Right ventricle myocardium inferior (tissue), 1 donor: ENCODE measurements at regions not wholly inside any gene's neighbourhood (a gene's known extent, or its start where the extent isn't known, plus 50 kb on each side); places are given as distances from the start of the nearest gene placed in this dataset.

Source experiments
- ATAC-seq: fragments of 200-7000 bp; cut with Tn5 transposase; one replicate; pipeline ENCODE4 v1.9.1; 2020; ENCODE audit warnings: mild to moderate bottlenecking, moderate library complexity
- DNase-seq: peaks from one replicate; pipeline ENCODE4 v3.0.0; 2021; ENCODE audit errors: missing footprints
- intact Hi-C: fragments of 100-400 bp; cut with DNase I; formaldehyde crosslinking; loops from one replicate; pipeline ENCODE4 v1.11.0; 2022
- donor health status: DM: no; HTN: yes; CAD: no; lungs with severe emphysema.

- DNase-seq, result no peak
- ATAC-seq, result no peak
- intact Hi-C loops, result no loop called here
These were observed 67.6 kb downstream of the COX18 start for GRCh38 chr4:73001885-73002284.

GRCh38 chr4:72997409-72997808 lies 72.1 kb downstream of the COX18 start:
- intact Hi-C loops, result no loop called here
- ATAC-seq (no peak), DNase-seq (no peak)

- intact Hi-C loops, result no loop called here
- no peak for DNase-seq
- no peak for ATAC-seq
These were observed 74.8 kb downstream of the COX18 start for GRCh38 chr4:72994670-72995069.

GRCh38 chr4:72993876-72994275 lies 75.6 kb downstream of the COX18 start:
- no peak for ATAC-seq
- intact Hi-C loops, result no loop called here

GRCh38 chr4:72991873-72992272 lies 77.6 kb downstream of the COX18 start:
- intact Hi-C loops, result no loop called here
- DNase-seq (no peak), ATAC-seq (no peak)

More at GRCh38 chr4:72993876-72994275, 75.6 kb downstream of the COX18 start:
- DNase-seq, result no peak

- intact Hi-C loops, result no loop called here
- DNase-seq (no peak), ATAC-seq (no peak)
These were observed 81.5 kb downstream of the COX18 start for GRCh38 chr4:72987741-72988729.

- intact Hi-C loops, result no loop called here
- no peak for ATAC-seq
- DNase-seq, result no peak
These were observed 85.2 kb downstream of the COX18 start for GRCh38 chr4:72984351-72984750.

- intact Hi-C loops, result no loop called here
- ATAC-seq (no peak), DNase-seq (no peak)
These were observed 85.8 kb downstream of the COX18 start for GRCh38 chr4:72983709-72984108.

GRCh38 chr4:72977936-72978485 lies 91.5 kb downstream of the COX18 start:
- intact Hi-C loops, result no loop called here

GRCh38 chr4:72975488-72975784 lies 94.1 kb downstream of the COX18 start:
- DNase-seq, result no peak
- intact Hi-C loops, result no loop called here
- ATAC-seq, result no peak

More at GRCh38 chr4:72977936-72978485, 91.5 kb downstream of the COX18 start:
- ATAC-seq (no peak), DNase-seq (no peak)

- no peak for DNase-seq
- intact Hi-C loops, result no loop called here
- no peak for ATAC-seq
These were observed 94.6 kb downstream of the COX18 start for GRCh38 chr4:72974694-72975487.

- intact Hi-C loops, result no loop called here
- DNase-seq (no peak), ATAC-seq (no peak)
These were observed 97.9 kb downstream of the COX18 start for GRCh38 chr4:72971572-72971971.

GRCh38 chr4:72970756-72971155 lies 98.8 kb downstream of the COX18 start:
- intact Hi-C loops, result no loop called here
- DNase-seq, result no peak
- ATAC-seq, result no peak

- ATAC-seq, result peak; percentile 92
These were observed 99.5 kb downstream of the COX18 start for GRCh38 chr4:72969976-72970375.

GRCh38 chr4:72966652-72967051 lies 102.9 kb downstream of the COX18 start:
- DNase-seq (no peak), ATAC-seq (no peak)
- intact Hi-C loops, result no loop called here

More at GRCh38 chr4:72969976-72970375, 99.5 kb downstream of the COX18 start:
- no peak for DNase-seq
- intact Hi-C loops, result no loop called here

- intact Hi-C loops, result no loop called here
- ATAC-seq (no peak), DNase-seq (no peak)
These were observed 110.1 kb downstream of the COX18 start for GRCh38 chr4:72959411-72959810.

- ATAC-seq (no peak), DNase-seq (no peak)
- intact Hi-C loops, result no loop called here
These were observed 114.7 kb downstream of the COX18 start for GRCh38 chr4:72954811-72955210.

GRCh38 chr4:72953571-72953970 lies 115.9 kb downstream of the COX18 start:
- DNase-seq, result no peak
- no peak for ATAC-seq
- intact Hi-C loops, result no loop called here

GRCh38 chr4:72951628-72952027 lies 117.9 kb downstream of the COX18 start:
- ATAC-seq, result no peak
- intact Hi-C loops, result no loop called here
- no peak for DNase-seq

GRCh38 chr4:72951147-72951546 lies 118.4 kb downstream of the COX18 start:
- intact Hi-C loops, result no loop called here
- ATAC-seq (no peak), DNase-seq (no peak)
